Left ventricle myocardium superior (tissue), 1 donor: ENCODE measurements at regions not wholly inside any gene's neighbourhood (a gene's known extent, or its start where the extent isn't known, plus 50 kb on each side); places are given as distances from the start of the nearest gene placed in this dataset.

Experiments
- ATAC-seq: fragments of 200-7000 bp; cut with Tn5 transposase; one replicate; pipeline ENCODE4 v1.9.1; 2020; ENCODE audit warnings: mild to moderate bottlenecking, moderate library complexity
- DNase-seq: peaks from one replicate; pipeline ENCODE4 v3.0.0-alpha.2; 2020
- intact Hi-C: fragments of 100-400 bp; cut with micrococcal nuclease; formaldehyde crosslinking; loops from one replicate; pipeline ENCODE4 v1.11.0; 2022
- donor health status: DM: no; HTN: yes; CAD: no; lungs with severe emphysema.

GRCh38 chr10:109430799-109431198, 492.5 kb downstream of the XPNPEP1 start:
- intact Hi-C loops: no loop called here
- ATAC-seq (no peak), DNase-seq (no peak)

DNA sequence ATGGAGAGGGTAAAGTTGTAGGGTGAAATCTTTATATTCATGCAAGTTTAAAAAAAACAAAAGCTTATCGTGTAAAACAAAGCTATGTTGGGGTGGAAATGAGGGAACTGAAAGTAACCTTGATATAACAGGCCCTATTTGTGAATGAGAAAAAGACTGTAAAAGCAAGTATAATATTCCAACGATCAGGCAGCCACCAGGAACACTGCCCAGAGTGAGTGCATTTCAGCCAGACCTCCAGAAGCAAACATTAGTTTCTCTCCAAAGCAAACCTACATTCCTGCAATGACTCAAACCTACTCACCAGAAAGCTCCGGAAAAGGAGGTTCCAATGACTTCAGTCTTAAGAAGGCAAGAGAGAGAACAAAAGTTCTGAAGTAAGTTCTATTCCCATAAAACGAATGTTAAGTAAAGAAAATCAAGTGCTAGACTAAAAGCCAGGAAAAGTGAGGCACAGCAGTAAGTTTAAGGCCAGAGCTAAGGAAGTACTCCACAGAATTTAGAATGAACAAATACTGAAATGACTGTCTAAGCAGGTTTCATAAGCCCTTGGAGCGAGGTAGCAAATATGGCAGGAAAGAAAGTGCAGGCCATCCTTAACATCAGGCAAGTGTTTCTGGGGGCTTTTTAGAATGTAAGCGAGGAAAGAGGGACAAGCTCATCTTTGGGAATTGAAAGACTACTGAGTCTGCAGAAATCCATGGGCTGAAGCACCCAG, 493.1 kb downstream of the XPNPEP1 start:
- ATAC-seq (no peak), DNase-seq (no peak)
- intact Hi-C loops: no loop called here

DNA sequence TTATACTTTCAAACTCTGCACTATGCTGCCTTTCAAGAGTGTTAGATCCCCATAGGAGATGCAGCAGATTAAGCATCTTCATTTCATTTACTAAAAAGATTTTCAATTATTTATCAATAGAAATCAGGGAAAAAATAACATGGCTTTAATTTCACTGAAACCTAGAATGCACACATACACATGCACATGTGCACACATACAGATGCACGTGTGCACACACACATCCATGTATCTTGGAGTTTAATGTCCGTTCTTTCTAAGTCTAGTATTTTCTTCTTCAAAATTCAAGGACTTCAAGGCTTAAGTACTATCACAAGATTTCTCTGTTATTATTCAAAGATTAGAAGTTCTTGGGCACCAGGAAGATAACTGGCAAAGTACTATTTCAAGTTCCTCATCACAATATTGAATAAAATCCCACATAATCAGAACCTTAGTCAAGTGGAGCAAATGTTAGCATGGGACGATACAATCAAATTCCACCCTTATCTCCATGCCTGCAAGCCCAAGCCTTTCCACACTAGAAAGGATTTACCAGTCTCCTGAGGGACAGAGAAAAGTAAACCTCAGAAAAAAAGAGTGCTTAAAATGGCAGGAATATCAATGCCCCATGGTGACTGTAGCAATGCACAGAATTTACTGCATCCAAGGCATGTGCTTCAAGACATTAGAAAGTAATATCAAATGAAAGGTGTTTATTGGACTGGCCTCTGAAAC, 494.4 kb downstream of the XPNPEP1 start:
- ATAC-seq: no peak
- intact Hi-C loops: no loop called here
- DNase-seq: no peak

GRCh38 chr10:109427411-109427810, 495.9 kb downstream of the XPNPEP1 start:
- ATAC-seq (no peak), DNase-seq (no peak)
- intact Hi-C loops: no loop called here

- DNase-seq (no peak), ATAC-seq (no peak)
- intact Hi-C loops: no loop called here
These were observed 496.3 kb downstream of the XPNPEP1 start for GRCh38 chr10:109426987-109427386.

DNA sequence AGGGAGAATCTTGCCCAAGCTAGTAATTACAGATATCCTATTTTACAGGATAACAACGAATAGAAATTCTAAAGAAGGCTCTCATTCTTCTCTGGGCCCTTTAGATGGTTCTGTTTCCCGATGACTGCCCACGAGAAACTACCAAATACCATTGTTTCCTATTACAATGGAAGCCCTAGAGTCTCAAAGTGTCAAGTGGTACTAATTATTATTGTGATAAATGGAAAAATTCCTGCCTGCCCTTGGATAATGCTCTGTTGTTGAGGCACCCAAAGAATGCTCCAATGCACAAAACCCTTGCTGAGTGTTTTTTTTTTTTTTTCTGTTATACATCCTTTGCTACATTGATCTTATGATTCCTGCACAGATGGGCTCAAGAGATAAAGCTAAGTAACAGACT, 504.5 kb downstream of the XPNPEP1 start:
- intact Hi-C loops: no loop called here
- ATAC-seq (no peak), DNase-seq (no peak)

- DNase-seq: no peak
- ATAC-seq: no peak
- intact Hi-C loops: no loop called here
These were observed 505.5 kb downstream of the XPNPEP1 start for GRCh38 chr10:109417803-109418202.

- DNase-seq (no peak), ATAC-seq (no peak)
- intact Hi-C loops: no loop called here
These were observed 511.0 kb downstream of the XPNPEP1 start for GRCh38 chr10:109412353-109412752.

- ATAC-seq (no peak), DNase-seq (no peak)
- intact Hi-C loops: no loop called here
These were observed 511.4 kb downstream of the XPNPEP1 start for GRCh38 chr10:109411917-109412316.

DNA sequence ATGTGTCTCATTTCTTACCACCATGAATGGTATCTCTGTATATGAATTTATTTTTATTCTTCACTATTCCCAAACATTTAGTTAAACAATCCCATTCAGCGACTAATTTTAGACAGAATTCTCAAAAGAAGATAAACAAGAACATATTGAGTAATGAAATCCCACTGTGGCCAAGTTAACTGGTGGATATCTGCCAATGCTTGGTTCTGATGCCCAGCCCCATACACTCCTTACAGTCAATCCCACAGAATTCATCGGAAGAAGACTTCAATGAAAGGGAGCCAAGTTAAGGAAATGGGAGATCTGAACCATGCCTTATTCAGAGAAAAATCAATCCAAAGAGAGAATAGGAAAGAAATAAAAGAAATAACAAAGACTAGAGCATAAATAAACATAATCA, 518.0 kb downstream of the XPNPEP1 start:
- no peak for ATAC-seq
- no peak for DNase-seq
- intact Hi-C loops: no loop called here

GRCh38 chr10:109403551-109403950, 519.8 kb downstream of the XPNPEP1 start:
- ATAC-seq (no peak), DNase-seq (no peak)
- intact Hi-C loops: no loop called here

- DNase-seq (no peak), ATAC-seq (no peak)
- intact Hi-C loops: no loop called here
These were observed 529.9 kb downstream of the XPNPEP1 start for GRCh38 chr10:109393425-109393824.

GRCh38 chr10:109386921-109387320, 536.4 kb downstream of the XPNPEP1 start:
- no peak for ATAC-seq
- intact Hi-C loops: no loop called here
- DNase-seq: no peak

GRCh38 chr10:109386101-109386500, 537.2 kb downstream of the XPNPEP1 start:
- intact Hi-C loops: no loop called here
- ATAC-seq (no peak), DNase-seq (no peak)

- ATAC-seq (no peak), DNase-seq (no peak)
- intact Hi-C loops: no loop called here
These were observed 544.1 kb downstream of the XPNPEP1 start for GRCh38 chr10:109379186-109379585.

GRCh38 chr10:109374215-109374614, 549.1 kb downstream of the XPNPEP1 start:
- DNase-seq: no peak
- intact Hi-C loops: no loop called here
- ATAC-seq: no peak

GRCh38 chr10:109359316-109359715, 564.0 kb downstream of the XPNPEP1 start:
- no peak for ATAC-seq
- no peak for DNase-seq

DNA sequence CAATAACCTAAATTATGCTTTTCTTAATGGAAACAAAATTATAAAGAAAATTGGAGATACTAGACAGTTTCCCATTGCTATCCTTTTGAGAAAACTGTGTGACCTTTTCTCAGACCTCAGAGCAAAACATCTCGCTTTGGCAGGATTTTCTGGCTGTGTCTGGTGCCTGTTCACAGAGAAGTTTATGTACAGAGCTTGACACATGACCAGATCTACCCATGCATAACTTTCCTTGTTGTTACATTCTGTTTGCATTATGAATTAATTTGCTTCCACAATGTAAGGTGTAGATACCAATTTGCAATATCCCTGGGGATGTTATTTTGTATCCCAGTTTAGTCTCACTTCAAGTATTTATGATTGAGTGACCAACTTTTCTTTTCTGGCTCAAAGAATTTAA, 565.0 kb downstream of the XPNPEP1 start:
- no peak for DNase-seq
- ATAC-seq: no peak
- intact Hi-C loops: no loop called here

More at GRCh38 chr10:109359316-109359715, 564.0 kb downstream of the XPNPEP1 start:
- intact Hi-C loops: no loop called here

DNA sequence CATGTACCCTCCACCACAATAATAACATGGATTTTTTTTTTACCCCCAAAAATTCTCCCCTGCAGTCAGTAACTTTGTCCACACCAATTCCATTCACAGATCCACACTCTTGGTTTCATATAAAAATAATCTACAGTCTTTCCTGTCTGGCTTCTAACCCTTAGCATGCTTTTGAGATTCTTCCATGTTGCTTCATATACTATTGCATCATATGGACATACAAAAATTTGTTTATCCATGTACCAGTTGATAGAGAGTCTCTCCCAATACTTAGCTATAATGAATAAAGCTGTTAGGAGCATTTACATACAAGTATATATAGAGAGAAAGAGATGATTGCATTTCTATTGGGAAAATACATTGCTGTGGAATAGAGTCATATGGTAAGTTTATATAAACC, 575.0 kb downstream of the XPNPEP1 start:
- ATAC-seq (no peak), DNase-seq (no peak)
- intact Hi-C loops: no loop called here

DNA sequence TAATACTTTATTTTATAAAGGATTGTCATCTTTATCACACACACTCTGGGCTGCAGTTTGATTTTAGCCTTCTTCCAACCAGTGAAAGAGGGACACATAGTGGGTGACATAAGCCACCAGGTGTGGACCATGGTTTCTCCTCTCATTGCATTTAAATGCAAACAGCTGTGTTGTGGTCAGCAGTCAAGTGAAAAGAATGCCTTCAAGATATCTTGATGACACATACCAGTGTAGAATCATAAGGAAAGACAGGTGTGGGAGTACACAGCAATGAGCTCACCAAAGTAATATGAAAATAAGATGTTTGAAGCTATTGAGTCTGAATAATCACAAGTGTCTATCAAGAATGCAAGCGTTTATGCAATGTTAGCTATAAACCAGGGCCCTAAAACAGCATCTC, 580.0 kb downstream of the XPNPEP1 start:
- ATAC-seq: no peak
- no peak for DNase-seq
- intact Hi-C loops: no loop called here

- no peak for ATAC-seq
- intact Hi-C loops: no loop called here
These were observed 581.3 kb downstream of the XPNPEP1 start for GRCh38 chr10:109341986-109342385.

More at GRCh38 chr10:109341986-109342385, 581.3 kb downstream of the XPNPEP1 start:
- no peak for DNase-seq
